HCT116 (cell line): ENCODE measurements at regions not wholly inside any gene's neighbourhood (a gene's known extent, or its start where the extent isn't known, plus 50 kb on each side); places are given as distances from the start of the nearest gene placed in this dataset.

Experiments used
- CTCF ChIP-seq, 3 experiments: fragments of 200-600 bp in 1 of 3; sonication (generic) in 1 of 3; IDR thresholded peaks in 2 of 3; conservative IDR thresholded peaks in 1 of 3; 2 replicates each; pipeline ENCODE4 v1.5.1; 2012 to 2017; ENCODE audit warnings: low read depth in 2 of 3, low read length in 2 of 3, antibody characterized with exemption in 1 of 3, borderline replicate concordance in 1 of 3, control low read depth in 1 of 3, mild to moderate bottlenecking in 1 of 3, mixed read lengths in 1 of 3, mixed run types in 1 of 3, moderate library complexity in 1 of 3; ENCODE audit not compliant: insufficient read depth in 1 of 3
- EGR1 ChIP-seq: IDR thresholded peaks from 2 replicates; pipeline ENCODE4 v1.6.1; 2012; ENCODE audit warnings: low read depth
- EZH2 ChIP-seq: fragments of 200-600 bp; sonication (generic); IDR thresholded peaks from 2 replicates; pipeline ENCODE4 v1.6.1; 2017; ENCODE audit warnings: antibody characterized with exemption, mixed run types
- JUND ChIP-seq: IDR thresholded peaks from 2 replicates; pipeline ENCODE4 v1.6.1; 2012
- POLR2A ChIP-seq: IDR thresholded peaks from 2 replicates; pipeline ENCODE4 v1.7.0; 2011; ENCODE audit warnings: borderline replicate concordance; ENCODE audit not compliant: insufficient read depth, insufficient read length; ENCODE audit errors: extremely low read depth
- POLR2AphosphoS5 ChIP-seq: IDR thresholded peaks from 2 replicates; pipeline ENCODE4 v1.6.1; 2011; ENCODE audit warnings: mild to moderate bottlenecking, low read depth, low read length, moderate library complexity
- RAD21 ChIP-seq: IDR thresholded peaks from 2 replicates; pipeline ENCODE4 v1.6.1; 2012; ENCODE audit warnings: low read depth, mild to moderate bottlenecking
- REST ChIP-seq: IDR thresholded peaks from 2 replicates; pipeline ENCODE4 v1.6.1; 2012; ENCODE audit warnings: low read depth
- ZFX ChIP-seq: fragments of 450-650 bp; IDR thresholded peaks from 2 replicates; pipeline ENCODE4 v1.6.1; 2017

GRCh38 chr15:81642451-81642990, 268.5 kb upstream of the TMC3 start:
- TF ChIP-seq ZFX (no peak), POLR2A (no peak), RAD21 (no peak), EGR1 (no peak), POLR2AphosphoS5 (no peak), REST (no peak), EZH2 (no peak), CTCF (IDR thresholded peaks at IDR 0.05 in 2 of 3, conservative IDR thresholded peaks at IDR 0.05 in 1 of 3; ENCODE audit: borderline replicate concordance in 1 of 3, insufficient read depth in 1 of 3, low read depth in 2 of 3, low read length in 2 of 3) (no peak), JUND (no peak)
